GM10248 (cell line): ENCODE measurements at regions not wholly inside any gene's neighbourhood (a gene's known extent, or its start where the extent isn't known, plus 50 kb on each side); places are given as distances from the start of the nearest gene placed in this dataset.
"Not testable (repeated sequence)": the region's sequence is repeated elsewhere in the genome, so short reads cannot be mapped to it uniquely, and the experiment has no call there.

Experiments
- CTCF ChIA-PET: fragments of 300-600 bp; sonication (Branson Sonifier 250); formaldehyde crosslinking; extraction: SDS; loops from one replicate; lab custom pipeline; 2021; ENCODE audit warnings: antibody characterized with exemption; lab: Yijun Ruan, JAX
- POLR2A ChIA-PET: fragments of 350-650 bp; sonication (Branson Sonifier 250); formaldehyde crosslinking; extraction: SDS; loops from one replicate; lab custom pipeline; 2020; ENCODE audit warnings: antibody characterized with exemption; lab: Yijun Ruan, JAX
- DNase-seq: peaks from one replicate; pipeline ENCODE4 v3.0.0; 2012; ENCODE audit errors: extremely low spot score
- CTCF ChIP-seq: IDR thresholded peaks from 2 replicates; pipeline ENCODE4 v1.5.1; 2012; ENCODE audit warnings: mild to moderate bottlenecking, low read depth; ENCODE audit errors: extremely low read depth, missing control alignments, control extremely low read depth

GRCh38 chr20:53776858-53777257, 183.2 kb upstream of the ZNF217 start:
- TF ChIP-seq CTCF = no peak
- DNase-seq = no peak
- ChIA-PET POLR2A (no interaction called here), CTCF (interaction anchor here (1.2 to 2.0 kb wide), 3 partner anchors 9 to 24 kb away, joined by 3 to 5 read pairs (median 5); no protein-coding TSS in a partner anchor)

- no peak for DNase-seq
- TF ChIP-seq CTCF = no peak
- ChIA-PET POLR2A (no interaction called here), CTCF (interaction anchor here (2.0 kb wide), 1 partner anchor 18 kb away, joined by 5 read pairs; no protein-coding TSS in a partner anchor)
Measured at GRCh38 chr20:53774461-53775203, 181.0 kb upstream of the ZNF217 start.

GRCh38 chr20:53773792-53774401, 180.3 kb upstream of the ZNF217 start:
- CTCF ChIA-PET = no interaction called here
- no peak for DNase-seq
- POLR2A ChIA-PET = no interaction called here
- no peak for TF ChIP-seq CTCF

- DNase-seq, CTCF ChIA-PET, POLR2A ChIA-PET: not testable (repeated sequence)
Measured at GRCh38 chr20:53773066-53773791, 179.6 kb upstream of the ZNF217 start.

- POLR2A ChIA-PET = no interaction called here
- CTCF ChIA-PET = interaction anchor here (0.7 to 1.3 kb wide), 3 partner anchors 9 to 20 kb away, joined by 3 read pairs; no protein-coding TSS in a partner anchor
- no peak for DNase-seq
- TF ChIP-seq CTCF = no peak
Measured at GRCh38 chr20:53769041-53769440, 175.4 kb upstream of the ZNF217 start.

- TF ChIP-seq CTCF = no peak
- no peak for DNase-seq
- POLR2A ChIA-PET = no interaction called here
- CTCF ChIA-PET = interaction anchor here (0.7 to 1.1 kb wide), 2 partner anchors 10 to 12 kb away, joined by 3 read pairs; no protein-coding TSS in a partner anchor
Measured at GRCh38 chr20:53768329-53768728, 174.7 kb upstream of the ZNF217 start.
